Spinal cord (tissue), 9 donors: ENCODE measurements at regions not wholly inside any gene's neighbourhood (a gene's known extent, or its start where the extent isn't known, plus 50 kb on each side); places are given as distances from the start of the nearest gene placed in this dataset.

ENCODE experiments used
- DNase-seq, 6 donors: peaks; one replicate each; pipeline versions ENCODE4 v3.0.0 to v3.0.0-alpha.2; 2013 to 2015; ENCODE audit warnings: low spot score in 6 of 6, low read depth in 4 of 6
- H3K27ac ChIP-seq: one replicate; pipeline ENCODE4 v1.5.1; 2013; ENCODE audit warnings: low read depth, low read length, control low read depth
- H3K27me3 ChIP-seq: one replicate; pipeline ENCODE4 v1.6.1; 2013; ENCODE audit warnings: low read length; ENCODE audit not compliant: control insufficient read depth, insufficient read depth
- H3K36me3 ChIP-seq: one replicate; pipeline ENCODE4 v1.6.1; 2013; ENCODE audit warnings: low read length; ENCODE audit not compliant: control insufficient read depth, insufficient read depth
- H3K4me1 ChIP-seq: one replicate; pipeline ENCODE4 v1.6.1; 2013; ENCODE audit warnings: low read length; ENCODE audit not compliant: control insufficient read depth, insufficient read depth
- H3K4me3 ChIP-seq: one replicate; pipeline ENCODE4 v1.5.1; 2013; ENCODE audit warnings: low read depth, low read length, control low read depth
- H3K9me3 ChIP-seq: one replicate; pipeline ENCODE4 v1.6.1; 2013; ENCODE audit warnings: low read length; ENCODE audit not compliant: control insufficient read depth, insufficient read depth
- WGBS: methylation state at CpG from one replicate; pipeline ENCODE4 v1.1.5; 2013; ENCODE audit warnings: missing lambda C conversion rate; ENCODE audit not compliant: insufficient coverage; 5-methylcytosine and 5-hydroxymethylcytosine counted together
- donor health status: healthy.

- WGBS, result 92% methylated on average over 11 of the region's 12 CpGs
Observed at GRCh38 chr18:71131918-71132317, 843.1 kb downstream of the SOCS6 start.

DNA sequence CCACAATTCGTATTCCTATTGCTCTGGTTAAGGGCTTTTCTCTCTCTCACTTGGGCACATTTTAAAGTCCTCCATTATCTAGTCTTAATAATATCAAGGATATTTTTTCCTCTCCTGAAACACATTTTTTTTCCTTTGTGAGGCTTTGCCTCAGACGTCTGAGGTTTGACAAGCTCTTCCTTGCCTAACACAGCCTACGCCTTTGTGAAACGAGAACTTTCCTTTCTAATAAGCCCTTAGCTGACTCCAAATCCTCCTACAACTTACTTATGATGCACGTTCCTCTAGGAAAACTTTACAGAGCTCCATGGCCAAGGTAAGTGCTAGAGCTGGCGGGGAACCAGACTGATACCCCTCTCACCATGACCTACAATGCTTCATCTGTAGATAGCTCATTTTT is 841.5 kb downstream of the SOCS6 start:
- no peak for DNase-seq
- H3K4me3 ChIP-seq, result no peak overlapping the region
- no peaks in the 10 kb centered on the region for H3K9me3 ChIP-seq
- no peaks in the 10 kb centered on the region for H3K27me3 ChIP-seq
- whole genome bisulfite sequencing, result 92% methylated on average over 5 of the region's 6 CpGs
- no peak overlapping the region for H3K27ac ChIP-seq
- no peaks in the 10 kb centered on the region for H3K36me3 ChIP-seq
- no peaks in the 10 kb centered on the region for H3K4me1 ChIP-seq

More at GRCh38 chr18:71131918-71132317, 843.1 kb downstream of the SOCS6 start:
- Histone ChIP-seq H3K36me3 (no peaks in the 10 kb centered on the region), H3K4me3 (no peak overlapping the region), H3K4me1 (no peaks in the 10 kb centered on the region), H3K27me3 (no peaks in the 10 kb centered on the region), H3K9me3 (no peaks in the 10 kb centered on the region), H3K27ac (no peak overlapping the region)
- DNase-seq, result no peak

GRCh38 chr18:71125581-71125980 is 836.7 kb downstream of the SOCS6 start:
- H3K4me3 ChIP-seq, result no peak overlapping the region
- peaks cover 7% of the 10 kb centered on the region for H3K9me3 ChIP-seq
- no peak overlapping the region for H3K27ac ChIP-seq
- no peaks in the 10 kb centered on the region for H3K36me3 ChIP-seq
- no peak for DNase-seq
- H3K4me1 ChIP-seq, result no peaks in the 10 kb centered on the region
- H3K27me3 ChIP-seq, result no peaks in the 10 kb centered on the region
- WGBS, result 100% methylated on average over 1 of the region's 2 CpGs

DNA sequence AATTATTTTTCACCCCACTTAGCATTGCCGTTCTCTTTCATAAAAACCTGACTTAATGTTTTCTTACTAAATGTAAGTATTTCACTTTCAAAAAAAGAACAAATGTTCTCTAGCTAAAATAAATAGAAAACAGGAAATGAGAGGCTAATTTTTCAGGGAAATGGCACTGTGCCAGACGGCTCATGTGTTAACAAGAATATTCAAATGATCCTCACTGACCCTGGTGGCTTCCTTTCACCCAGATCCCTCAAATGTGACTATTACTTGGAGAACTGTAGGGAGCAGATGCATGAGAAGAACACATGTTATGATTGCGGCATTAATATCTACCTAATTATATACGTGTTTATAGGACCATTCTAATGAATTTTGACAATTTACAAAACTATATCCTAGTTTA is 827.7 kb downstream of the SOCS6 start:
- Histone ChIP-seq H3K4me3 (no peak overlapping the region), H3K27ac (no peak overlapping the region), H3K4me1 (no peaks in the 10 kb centered on the region), H3K9me3 (peaks cover 8% of the 10 kb centered on the region), H3K27me3 (no peaks in the 10 kb centered on the region), H3K36me3 (no peaks in the 10 kb centered on the region)
- no CpG with 5 or more reads among the region's 4 CpGs for whole genome bisulfite sequencing
- peak in 1 of 6 donors; percentile 8 for DNase-seq

GRCh38 chr18:71115261-71115660 is 826.4 kb downstream of the SOCS6 start:
- 91% methylated on average over 7 of the region's 8 CpGs for WGBS
- H3K27ac ChIP-seq, result no peak overlapping the region
- no peaks in the 10 kb centered on the region for H3K36me3 ChIP-seq
- no peak for DNase-seq
- no peaks in the 10 kb centered on the region for H3K27me3 ChIP-seq
- H3K9me3 ChIP-seq, result peaks cover 5% of the 10 kb centered on the region
- no peak overlapping the region for H3K4me3 ChIP-seq
- no peaks in the 10 kb centered on the region for H3K4me1 ChIP-seq

DNA sequence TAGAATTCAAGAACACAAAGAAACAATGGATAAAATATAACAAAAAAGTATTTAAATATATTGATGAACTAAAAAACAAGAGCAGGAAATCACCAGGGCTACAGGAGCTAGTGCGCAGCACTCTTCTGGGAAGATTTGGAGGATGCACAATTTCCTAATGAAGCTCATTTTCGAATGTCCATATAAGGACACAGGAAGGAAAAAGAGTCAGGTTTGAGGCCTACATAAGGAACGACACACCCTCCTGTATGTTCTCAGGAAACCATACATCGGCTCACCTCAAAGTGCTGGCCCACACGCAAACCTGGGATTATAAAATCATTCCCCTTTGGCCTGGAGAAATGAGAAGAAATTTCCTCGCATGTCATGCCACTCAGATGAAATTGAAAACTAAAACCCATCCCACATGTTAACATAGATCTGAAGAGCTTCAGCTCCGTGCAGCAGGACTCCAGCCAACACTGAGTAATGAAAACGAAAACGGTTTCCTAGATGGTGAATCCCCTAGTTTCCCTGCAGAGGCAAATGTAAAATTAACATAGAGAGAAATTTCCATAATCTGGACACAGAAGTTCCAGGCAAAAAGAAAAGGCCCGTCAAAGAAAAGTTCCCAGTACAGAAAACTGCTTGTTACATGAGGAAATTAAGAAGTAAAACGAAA is 825.8 kb downstream of the SOCS6 start:
- 99% methylated on average over 8 of the region's 11 CpGs for WGBS
- no peaks in the 10 kb centered on the region for H3K36me3 ChIP-seq
- DNase-seq, result no peak
- H3K4me3 ChIP-seq, result no peak overlapping the region
- no peak overlapping the region for H3K27ac ChIP-seq
- peaks cover 4% of the 10 kb centered on the region for H3K9me3 ChIP-seq
- H3K4me1 ChIP-seq, result no peaks in the 10 kb centered on the region
- no peaks in the 10 kb centered on the region for H3K27me3 ChIP-seq

GRCh38 chr18:71107244-71107643 is 818.4 kb downstream of the SOCS6 start:
- WGBS, result 63% methylated on average over 2 of the region's 2 CpGs

GRCh38 chr18:71106701-71107100 is 817.9 kb downstream of the SOCS6 start:
- Histone ChIP-seq H3K4me1 (no peaks in the 10 kb centered on the region), H3K36me3 (no peaks in the 10 kb centered on the region), H3K9me3 (no peaks in the 10 kb centered on the region), H3K27ac (no peak overlapping the region), H3K27me3 (no peaks in the 10 kb centered on the region), H3K4me3 (no peak overlapping the region)
- no CpG with 5 or more reads among the region's 1 CpG for WGBS
- peak in 1 of 6 donors; percentile 68 for DNase-seq

More at GRCh38 chr18:71107244-71107643, 818.4 kb downstream of the SOCS6 start:
- Histone ChIP-seq H3K4me3 (no peak overlapping the region), H3K9me3 (no peaks in the 10 kb centered on the region), H3K27me3 (no peaks in the 10 kb centered on the region), H3K4me1 (no peaks in the 10 kb centered on the region), H3K27ac (no peak overlapping the region), H3K36me3 (no peaks in the 10 kb centered on the region)
- no peak for DNase-seq

GRCh38 chr18:71105994-71106546 is 817.2 kb downstream of the SOCS6 start:
- Histone ChIP-seq H3K27me3 (no peaks in the 10 kb centered on the region), H3K4me3 (no peak overlapping the region), H3K9me3 (no peaks in the 10 kb centered on the region), H3K4me1 (no peaks in the 10 kb centered on the region), H3K27ac (no peak overlapping the region), H3K36me3 (no peaks in the 10 kb centered on the region)
- peak in 1 of 6 donors; percentile 13 for DNase-seq
- 76% methylated on average over 2 of the region's 4 CpGs for WGBS
